ENCODE measurements at regions not wholly inside any gene's neighbourhood (a gene's known extent, or its start where the extent isn't known, plus 50 kb on each side); places are given as distances from the start of the nearest gene placed in this dataset.

- H3K4me3 ChIP-seq (ENCODE audit: low read length) = no peak overlapping the region
- TF ChIP-seq ZNF274 (IDR thresholded peaks at IDR 0.05; ENCODE audit: low read depth, low read length) = no peak
These were observed 157.1 kb downstream of the TLE1 start for GRCh38 chr9:81532251-81532650.

DNA sequence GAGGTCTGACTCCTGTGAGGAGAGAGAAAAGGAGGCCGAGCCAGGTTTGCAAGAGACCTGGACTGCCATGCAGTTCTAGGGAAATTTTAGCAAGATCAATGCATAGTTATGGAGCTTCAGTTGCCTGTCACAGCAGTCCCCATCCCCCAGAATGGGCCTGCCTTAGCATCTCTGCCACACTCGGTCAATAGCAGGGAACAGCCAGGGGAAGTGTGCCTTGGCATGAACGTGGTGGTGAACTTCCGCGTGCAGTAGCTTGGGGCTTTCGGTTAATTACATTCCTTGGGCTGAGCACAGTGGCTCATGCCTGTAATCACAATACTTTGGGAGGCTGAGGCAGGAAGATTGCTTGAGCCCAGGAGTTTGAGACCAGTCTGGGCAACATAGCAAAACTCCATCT, 157.8 kb downstream of the TLE1 start:
- H3K4me3 ChIP-seq (ENCODE audit: low read length) = no peak overlapping the region
- no peak for TF ChIP-seq ZNF274 (IDR thresholded peaks at IDR 0.05; ENCODE audit: low read depth, low read length)

GRCh38 chr9:81530846-81531245, 158.5 kb downstream of the TLE1 start:
- no peak overlapping the region for H3K4me3 ChIP-seq (ENCODE audit: low read length)
- no peak for TF ChIP-seq ZNF274 (IDR thresholded peaks at IDR 0.05; ENCODE audit: low read depth, low read length)

DNA sequence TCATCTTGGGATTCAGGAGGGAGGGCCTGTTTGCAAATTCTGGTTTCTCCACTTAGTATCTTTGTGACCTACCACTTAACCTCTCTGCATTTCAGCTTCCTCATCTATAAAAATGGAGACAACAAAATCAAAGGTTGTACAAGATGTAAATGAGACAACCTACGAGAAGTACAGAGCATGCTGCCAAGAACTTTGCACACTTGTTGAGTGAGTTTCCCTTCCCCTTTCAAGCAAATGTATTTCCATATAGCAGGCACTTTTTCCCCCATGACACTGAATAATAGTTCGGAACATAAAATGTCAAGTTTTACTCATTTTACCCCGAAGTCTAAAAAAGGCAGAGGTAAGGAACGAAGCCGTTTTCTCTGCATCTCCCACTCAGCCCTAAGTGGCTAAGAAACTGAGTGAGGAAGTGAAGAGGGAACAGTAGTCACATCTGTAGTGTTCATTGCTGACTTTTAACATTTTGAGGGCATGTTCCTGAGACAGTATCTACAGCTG, 159.0 kb downstream of the TLE1 start:
- H3K4me3 ChIP-seq (ENCODE audit: low read length) = no peak overlapping the region
- no peak for TF ChIP-seq ZNF274 (IDR thresholded peaks at IDR 0.05; ENCODE audit: low read depth, low read length)

DNA sequence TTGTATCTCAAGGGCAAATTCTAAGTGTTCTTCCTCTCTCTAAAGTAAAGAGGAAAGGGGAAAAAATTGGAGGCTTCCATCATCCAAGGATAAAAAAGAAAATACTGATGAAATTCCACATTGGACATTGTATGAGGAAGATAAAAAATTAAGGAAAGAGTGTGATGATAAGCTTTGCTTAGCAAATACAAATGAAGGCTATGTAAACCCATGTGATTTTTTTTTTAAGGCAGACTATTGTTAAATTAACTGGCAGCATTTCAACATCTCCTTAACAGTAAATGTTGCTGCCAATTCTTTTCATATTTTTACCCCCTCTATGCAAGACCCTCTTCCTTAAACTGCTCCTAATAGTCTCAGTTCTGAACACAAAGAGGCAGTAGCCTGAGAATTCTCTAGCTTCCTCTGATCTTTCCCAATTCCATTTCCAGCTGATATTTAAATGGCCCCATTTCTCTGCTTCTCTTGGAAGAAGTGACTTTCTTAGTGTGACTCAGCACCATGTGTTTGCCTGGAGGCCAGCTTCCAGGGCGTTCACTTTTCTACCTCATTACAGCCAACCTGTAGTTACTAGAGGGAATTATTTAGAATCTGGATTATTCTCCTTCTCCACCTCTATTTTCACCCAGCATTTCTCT, 159.7 kb downstream of the TLE1 start:
- H3K4me3 ChIP-seq (ENCODE audit: low read length) = no peak overlapping the region

DNA sequence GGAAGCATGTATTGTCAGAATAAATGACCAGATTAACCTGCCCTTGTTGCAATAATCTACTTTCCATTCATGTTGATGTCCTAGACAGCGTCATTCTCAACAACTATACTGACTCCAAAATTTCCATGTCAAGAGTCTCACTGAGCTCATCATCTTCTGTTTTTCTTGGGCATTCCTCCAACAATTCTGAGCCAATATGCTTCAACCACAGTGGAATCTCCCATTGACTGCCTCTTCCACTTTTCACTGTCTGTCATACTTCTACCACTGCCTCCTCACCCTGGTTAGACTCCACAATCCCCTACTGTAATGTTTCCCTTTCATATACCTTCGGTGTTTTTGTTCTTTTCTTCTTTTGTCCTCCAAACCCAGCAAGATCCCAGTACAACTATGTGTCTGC, 162.8 kb downstream of the TLE1 start:
- no peak overlapping the region for H3K4me3 ChIP-seq (ENCODE audit: low read length)
- TF ChIP-seq ZNF274 (IDR thresholded peaks at IDR 0.05; ENCODE audit: low read depth, low read length) = no peak

More for the DNA sequence above, 159.7 kb downstream of the TLE1 start:
- TF ChIP-seq ZNF274 (IDR thresholded peaks at IDR 0.05; ENCODE audit: low read depth, low read length) = no peak

DNA sequence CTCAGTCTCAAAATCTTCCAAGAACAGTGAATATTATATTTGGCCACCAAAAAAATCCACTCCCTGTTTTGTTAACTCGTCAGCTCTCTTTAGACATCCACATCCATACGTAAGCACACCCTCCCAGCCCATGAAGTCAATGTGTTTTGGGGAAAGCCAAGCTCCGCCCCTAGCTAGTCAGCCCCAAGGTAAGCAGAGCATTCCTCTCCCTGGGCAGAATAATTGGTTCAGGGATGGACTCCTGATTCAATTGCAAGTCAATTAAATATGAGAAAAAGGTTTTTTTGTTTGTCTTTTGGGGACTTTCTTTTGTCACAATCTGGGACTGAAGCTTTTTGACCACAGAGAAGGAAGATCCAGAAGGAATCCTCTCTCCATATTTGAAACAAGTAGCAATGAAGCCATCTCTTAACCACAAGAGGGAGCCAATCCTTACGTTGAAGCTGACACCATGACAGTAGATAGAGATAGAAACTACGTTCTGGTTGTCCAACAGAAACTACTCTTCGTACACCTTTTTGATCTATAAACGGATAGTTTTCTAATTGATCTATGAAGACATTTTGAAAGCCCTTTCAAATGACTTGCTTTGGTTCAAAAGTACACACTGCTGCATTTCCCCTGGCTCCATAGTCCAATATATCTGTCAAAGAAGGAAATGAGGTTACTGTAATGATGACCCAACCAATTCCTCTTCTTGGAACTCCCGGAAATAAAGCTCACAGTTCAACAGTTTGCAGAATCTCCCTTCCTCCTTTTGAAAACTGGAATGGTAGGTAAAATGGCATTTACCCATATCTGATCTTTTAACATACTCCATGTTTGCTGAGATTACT, 166.4 kb downstream of the TLE1 start:
- no peak for TF ChIP-seq ZNF274 (IDR thresholded peaks at IDR 0.05; ENCODE audit: low read depth, low read length)
- H3K4me3 ChIP-seq (ENCODE audit: low read length) = no peak overlapping the region

GRCh38 chr9:81521892-81522291, 167.5 kb downstream of the TLE1 start:
- TF ChIP-seq ZNF274 (IDR thresholded peaks at IDR 0.05; ENCODE audit: low read depth, low read length) = no peak
- H3K4me3 ChIP-seq (ENCODE audit: low read length) = no peak overlapping the region

GRCh38 chr9:81519816-81520495, 169.4 kb downstream of the TLE1 start:
- no peak for TF ChIP-seq ZNF274 (IDR thresholded peaks at IDR 0.05; ENCODE audit: low read depth, low read length)
- H3K4me3 ChIP-seq (ENCODE audit: low read length) = no peak overlapping the region

- no peak for TF ChIP-seq ZNF274 (IDR thresholded peaks at IDR 0.05; ENCODE audit: low read depth, low read length)
- no peak overlapping the region for H3K4me3 ChIP-seq (ENCODE audit: low read length)
These were observed 171.4 kb downstream of the TLE1 start for GRCh38 chr9:81517954-81518353.

DNA sequence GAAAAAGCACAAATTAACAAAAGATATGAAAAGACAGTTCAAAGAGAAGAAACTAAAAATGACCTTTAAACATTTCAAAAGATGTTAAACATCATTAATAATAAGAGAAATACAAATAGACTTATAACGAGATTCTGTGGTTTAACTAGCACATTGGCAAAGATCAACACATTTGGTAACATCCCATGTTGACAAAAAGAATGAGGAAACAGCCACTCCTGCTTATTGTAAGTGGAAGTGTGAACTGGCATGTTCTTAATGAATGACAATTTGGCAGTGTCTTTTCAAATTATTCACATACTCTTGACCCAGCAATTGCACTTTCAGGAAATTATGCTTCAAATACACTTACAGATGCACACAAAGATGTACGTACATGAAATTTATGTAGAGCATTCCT, 176.3 kb downstream of the TLE1 start:
- H3K4me3 ChIP-seq (ENCODE audit: low read length) = no peak overlapping the region
- TF ChIP-seq ZNF274 (IDR thresholded peaks at IDR 0.05; ENCODE audit: low read depth, low read length) = no peak

DNA sequence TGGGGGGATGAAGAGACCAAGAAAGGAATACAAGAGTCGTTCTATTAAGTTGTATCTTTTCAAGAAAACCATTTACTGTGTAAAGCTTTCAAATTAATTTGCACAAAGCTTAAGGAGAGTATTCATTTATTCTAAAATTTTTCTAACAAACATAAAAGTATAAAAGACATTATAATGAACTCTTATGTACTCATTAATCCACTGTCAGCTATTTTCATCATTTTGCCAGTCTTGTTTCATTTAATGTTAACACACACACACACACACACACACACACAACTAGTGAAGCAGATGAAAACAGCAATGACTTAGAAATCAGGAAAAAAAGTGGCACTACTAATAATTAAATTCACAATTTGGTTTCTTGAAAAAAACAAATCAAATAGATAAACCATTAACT, 176.7 kb downstream of the TLE1 start:
- H3K4me3 ChIP-seq (ENCODE audit: low read length) = no peak overlapping the region
- TF ChIP-seq ZNF274 (IDR thresholded peaks at IDR 0.05; ENCODE audit: low read depth, low read length) = no peak

- TF ChIP-seq ZNF274 (IDR thresholded peaks at IDR 0.05; ENCODE audit: low read depth, low read length) = no peak
- H3K4me3 ChIP-seq (ENCODE audit: low read length) = no peak overlapping the region
These were observed 180.9 kb downstream of the TLE1 start for GRCh38 chr9:81508476-81508875.

DNA sequence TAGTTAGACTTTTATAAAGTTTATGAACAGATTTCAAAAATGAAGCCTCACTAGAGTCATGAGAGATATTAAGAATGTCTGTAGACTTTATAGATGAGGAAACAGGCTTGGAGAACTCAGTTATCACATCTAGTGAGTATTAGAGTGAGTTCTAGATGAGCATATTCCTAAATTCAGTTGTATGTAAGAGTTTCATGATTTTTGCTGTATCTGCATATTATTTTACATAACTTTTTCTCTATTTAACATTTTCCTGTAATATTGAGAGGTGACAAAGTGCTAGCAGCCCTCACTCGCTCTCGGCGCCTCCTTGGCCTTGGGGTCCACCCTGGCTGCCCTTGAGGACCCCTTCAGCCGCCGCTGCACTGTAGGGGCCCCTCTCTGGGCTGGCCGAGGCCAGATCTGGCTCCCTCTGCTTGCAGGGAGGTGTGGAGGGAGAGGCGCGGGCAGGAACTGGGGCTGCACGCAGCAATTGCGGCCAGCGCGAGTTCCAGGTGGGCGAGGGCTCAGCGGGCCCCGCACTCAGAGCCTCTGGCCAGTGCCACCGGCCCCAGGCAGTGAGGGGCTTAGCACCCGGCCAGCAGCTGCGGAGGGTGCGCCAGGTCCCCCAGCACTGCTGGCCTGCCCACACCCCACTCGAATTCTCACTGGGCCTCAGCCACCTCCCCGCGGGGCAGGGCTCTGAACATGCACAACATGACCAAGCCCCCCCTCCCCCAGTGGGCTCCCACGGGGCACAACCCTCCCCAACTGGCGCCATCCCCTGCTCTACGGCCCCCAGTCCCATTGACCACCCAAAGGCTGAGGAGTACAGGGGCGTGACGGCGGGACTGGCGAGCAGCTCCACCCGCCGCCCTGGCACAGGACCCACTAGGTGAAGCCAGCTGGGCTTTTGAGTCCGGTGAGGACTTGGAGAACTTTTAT, 182.1 kb downstream of the TLE1 start:
- no peak for TF ChIP-seq ZNF274 (IDR thresholded peaks at IDR 0.05; ENCODE audit: low read depth, low read length)
- H3K4me3 ChIP-seq (ENCODE audit: low read length) = no peak overlapping the region

Data from GM08714 (cell line).